GM13976 (cell line): ENCODE measurements at regions not wholly inside any gene's neighbourhood (a gene's known extent, or its start where the extent isn't known, plus 50 kb on each side); places are given as distances from the start of the nearest gene placed in this dataset.

Experiments
- DNase-seq: peaks from one replicate; pipeline ENCODE4 v3.0.0; 2012; ENCODE audit warnings: low spot score
- in situ Hi-C: fragments of 300-500 bp; cut with MboI; formaldehyde crosslinking; loops from one replicate; pipeline ENCODE4 v1.12.0; 2022; ENCODE audit warnings: low sequenced_read_pairs, mixed read lengths, inconsistent platforms; ENCODE audit not compliant: unreplicated experiment
- TF ChIP-seq, protein P1 (sequence below): IDR thresholded peaks from 2 replicates; pipeline ENCODE4 v1.5.1; 2012; ENCODE audit warnings: borderline replicate concordance, mild to moderate bottlenecking; ENCODE audit not compliant: insufficient read depth; ENCODE audit errors: extremely low read depth, missing control alignments, control extremely low read depth

DNA sequence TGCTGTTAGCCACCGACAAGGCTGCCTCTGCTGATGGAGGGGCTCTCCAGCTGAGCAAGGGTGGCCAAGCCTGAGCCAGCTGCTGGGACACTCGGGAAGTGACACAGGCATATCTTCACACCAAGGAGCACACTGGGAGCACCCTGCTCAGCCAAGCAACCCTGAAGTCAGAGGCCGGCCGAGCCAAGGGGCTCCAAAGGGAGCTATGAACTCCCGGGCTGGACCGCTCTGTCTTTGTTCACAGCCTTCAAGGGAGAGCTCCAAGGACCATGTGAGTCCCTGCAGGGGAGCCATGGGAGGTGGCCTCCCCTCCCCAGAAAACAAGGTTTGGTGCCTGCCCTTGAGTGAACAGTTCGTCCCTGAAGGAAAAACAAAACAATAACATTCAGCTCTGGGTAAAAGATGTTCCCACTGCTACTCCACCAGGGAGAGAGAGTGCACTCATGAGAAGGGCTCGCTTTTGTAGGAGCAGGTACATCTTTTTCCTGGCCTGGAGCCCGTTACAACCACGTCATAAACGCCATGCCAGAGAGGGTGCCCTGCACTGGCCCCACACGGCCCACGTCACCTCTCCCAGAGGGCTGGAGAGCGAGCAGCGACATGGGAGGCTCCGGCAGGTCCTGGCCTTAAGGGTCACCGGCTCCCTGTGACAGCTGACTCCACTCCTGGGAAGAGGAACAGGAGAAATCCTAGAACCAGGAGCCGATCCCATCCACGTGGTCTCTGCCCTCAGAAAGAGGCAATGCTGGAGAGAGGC is 56.3 kb upstream of the SLC25A33 start:
- no peak for DNase-seq
- TF ChIP-seq, protein P1, sequence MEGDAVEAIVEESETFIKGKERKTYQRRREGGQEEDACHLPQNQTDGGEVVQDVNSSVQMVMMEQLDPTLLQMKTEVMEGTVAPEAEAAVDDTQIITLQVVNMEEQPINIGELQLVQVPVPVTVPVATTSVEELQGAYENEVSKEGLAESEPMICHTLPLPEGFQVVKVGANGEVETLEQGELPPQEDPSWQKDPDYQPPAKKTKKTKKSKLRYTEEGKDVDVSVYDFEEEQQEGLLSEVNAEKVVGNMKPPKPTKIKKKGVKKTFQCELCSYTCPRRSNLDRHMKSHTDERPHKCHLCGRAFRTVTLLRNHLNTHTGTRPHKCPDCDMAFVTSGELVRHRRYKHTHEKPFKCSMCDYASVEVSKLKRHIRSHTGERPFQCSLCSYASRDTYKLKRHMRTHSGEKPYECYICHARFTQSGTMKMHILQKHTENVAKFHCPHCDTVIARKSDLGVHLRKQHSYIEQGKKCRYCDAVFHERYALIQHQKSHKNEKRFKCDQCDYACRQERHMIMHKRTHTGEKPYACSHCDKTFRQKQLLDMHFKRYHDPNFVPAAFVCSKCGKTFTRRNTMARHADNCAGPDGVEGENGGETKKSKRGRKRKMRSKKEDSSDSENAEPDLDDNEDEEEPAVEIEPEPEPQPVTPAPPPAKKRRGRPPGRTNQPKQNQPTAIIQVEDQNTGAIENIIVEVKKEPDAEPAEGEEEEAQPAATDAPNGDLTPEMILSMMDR = no peak
- in situ Hi-C loops = loop anchor here (10.0 kb wide), 1 partner anchor 198 kb away; no protein-coding TSS in a partner anchor

DNA sequence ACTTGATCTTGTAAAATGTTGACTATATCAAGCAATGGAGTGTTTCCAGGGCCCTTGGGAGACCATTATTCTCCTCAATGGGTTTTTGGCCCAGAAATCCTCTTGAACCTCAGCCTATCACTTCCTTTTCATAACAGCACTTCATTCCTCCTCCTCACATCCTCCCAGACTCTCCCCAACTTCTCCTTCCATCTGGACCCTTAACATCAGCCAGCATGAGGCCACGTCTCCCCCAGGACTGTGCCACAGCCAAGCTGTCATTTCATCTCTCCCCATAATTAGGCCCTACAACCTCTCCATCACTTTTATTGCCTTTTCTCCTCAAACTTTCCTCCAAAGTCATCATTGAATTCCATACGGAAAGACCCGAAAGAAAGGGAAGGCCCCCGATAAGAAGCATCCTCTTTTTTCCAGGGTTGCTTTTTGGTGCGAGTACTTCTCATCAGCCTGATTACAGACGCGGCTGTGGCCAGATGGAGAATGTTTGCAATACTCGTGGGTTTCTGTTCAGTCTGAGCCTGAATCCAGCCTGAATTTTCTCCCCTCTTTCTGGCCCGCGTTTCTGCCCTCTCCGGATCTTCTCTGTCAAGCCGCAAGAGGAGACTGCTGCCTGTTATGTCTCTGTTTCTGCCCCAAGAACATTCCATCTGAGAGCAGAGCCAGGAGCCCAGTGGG is 52.7 kb upstream of the SLC25A33 start:
- no peak for DNase-seq
- TF ChIP-seq, protein P1 = no peak
- in situ Hi-C loops = loop anchor here (10.0 kb wide), 1 partner anchor 202 kb away; no protein-coding TSS in a partner anchor
